GM19025 (cell line): ENCODE measurements at regions not wholly inside any gene's neighbourhood (a gene's known extent, or its start where the extent isn't known, plus 50 kb on each side); places are given as distances from the start of the nearest gene placed in this dataset.

Experiments
- ATAC-seq: cut with Tn5 transposase; IDR thresholded peaks from one replicate; pipeline ENCODE4 v1.9.1; 2021; ENCODE audit warnings: mild to moderate bottlenecking, low read depth, moderate library complexity; ENCODE audit not compliant: unreplicated experiment

GRCh38 chr6:55651015-55651414 lies 72.0 kb upstream of the HMGCLL1 start:
- no peak for ATAC-seq

GRCh38 chr6:55643861-55644260 lies 64.9 kb upstream of the HMGCLL1 start:
- no peak for ATAC-seq

DNA sequence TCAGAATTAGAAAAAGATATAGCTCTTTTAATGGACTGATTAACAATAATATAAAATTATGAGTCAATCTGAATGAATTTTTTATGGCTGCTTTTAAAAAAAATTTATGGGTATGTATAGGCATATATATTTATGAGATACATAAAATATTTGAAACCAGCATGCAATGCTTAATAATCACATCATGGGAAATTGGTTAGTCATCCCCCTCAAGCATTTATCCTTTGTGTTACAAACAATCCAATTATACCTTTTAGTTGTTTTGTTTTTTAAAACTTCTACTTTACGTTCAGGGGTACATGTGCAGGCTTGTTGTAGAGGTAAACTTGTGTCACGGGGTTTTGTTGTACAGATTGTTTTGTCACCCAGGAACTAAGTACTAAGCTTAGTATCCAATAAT lies 63.4 kb upstream of the HMGCLL1 start:
- no peak for ATAC-seq

DNA sequence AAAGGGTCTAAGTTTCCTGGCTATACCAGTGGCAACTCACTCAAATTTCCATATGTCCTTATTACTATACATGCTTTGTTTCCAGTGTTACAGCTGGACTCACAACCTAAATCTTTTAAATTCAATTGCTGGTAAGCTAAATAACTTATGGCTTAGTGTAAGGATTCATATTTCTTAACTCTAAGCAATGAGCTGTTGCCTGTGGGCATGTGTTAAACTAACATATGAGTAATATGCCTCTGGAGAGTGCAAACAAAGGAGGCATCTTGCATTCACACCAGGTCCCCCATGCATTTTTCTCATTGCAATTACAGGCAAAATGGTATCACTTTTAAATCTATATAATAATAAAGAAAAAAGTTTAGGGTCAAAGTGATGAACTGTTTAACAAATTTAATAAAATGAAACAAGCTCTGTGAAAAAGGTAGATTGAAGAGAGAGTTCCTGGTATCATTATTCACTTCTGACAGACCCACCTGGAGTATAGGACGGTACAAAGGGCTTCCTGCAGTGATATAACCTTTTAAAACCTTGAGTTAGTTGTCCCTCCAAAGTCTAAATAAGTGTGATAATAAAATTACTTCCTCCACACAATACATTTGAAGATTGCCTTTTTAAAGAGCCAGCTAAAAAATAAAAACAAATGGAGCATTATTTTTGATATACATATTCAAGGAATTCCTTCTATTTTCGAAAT lies 57.6 kb upstream of the HMGCLL1 start:
- no peak for ATAC-seq

DNA sequence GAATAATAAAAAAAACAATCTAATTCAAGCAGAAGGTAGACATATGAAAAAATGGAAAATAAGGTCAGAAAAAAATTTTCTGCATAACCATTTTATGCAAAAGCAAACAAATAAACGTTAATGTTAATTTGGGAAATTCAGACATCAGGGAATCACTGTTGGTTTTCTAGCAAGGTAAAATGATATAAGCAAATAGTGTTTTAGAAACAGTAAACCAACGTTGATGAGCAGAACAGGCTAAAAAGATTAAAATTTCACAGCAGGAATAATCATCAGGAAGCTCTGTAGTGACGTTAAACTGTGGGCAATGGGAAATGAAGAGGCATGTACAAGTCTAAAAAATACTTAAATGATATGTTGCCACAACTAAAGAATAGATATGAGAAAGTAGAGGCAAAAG lies 54.5 kb upstream of the HMGCLL1 start:
- ATAC-seq: no peak

- ATAC-seq: no peak
Measured at GRCh38 chr6:55632953-55633352, 54.0 kb upstream of the HMGCLL1 start.
